ENCODE measurements at regions not wholly inside any gene's neighbourhood (a gene's known extent, or its start where the extent isn't known, plus 50 kb on each side); places are given as distances from the start of the nearest gene placed in this dataset.
"Not testable (repeated sequence)": the region's sequence is repeated elsewhere in the genome, so short reads cannot be mapped to it uniquely, and the experiment has no call there.

DNA sequence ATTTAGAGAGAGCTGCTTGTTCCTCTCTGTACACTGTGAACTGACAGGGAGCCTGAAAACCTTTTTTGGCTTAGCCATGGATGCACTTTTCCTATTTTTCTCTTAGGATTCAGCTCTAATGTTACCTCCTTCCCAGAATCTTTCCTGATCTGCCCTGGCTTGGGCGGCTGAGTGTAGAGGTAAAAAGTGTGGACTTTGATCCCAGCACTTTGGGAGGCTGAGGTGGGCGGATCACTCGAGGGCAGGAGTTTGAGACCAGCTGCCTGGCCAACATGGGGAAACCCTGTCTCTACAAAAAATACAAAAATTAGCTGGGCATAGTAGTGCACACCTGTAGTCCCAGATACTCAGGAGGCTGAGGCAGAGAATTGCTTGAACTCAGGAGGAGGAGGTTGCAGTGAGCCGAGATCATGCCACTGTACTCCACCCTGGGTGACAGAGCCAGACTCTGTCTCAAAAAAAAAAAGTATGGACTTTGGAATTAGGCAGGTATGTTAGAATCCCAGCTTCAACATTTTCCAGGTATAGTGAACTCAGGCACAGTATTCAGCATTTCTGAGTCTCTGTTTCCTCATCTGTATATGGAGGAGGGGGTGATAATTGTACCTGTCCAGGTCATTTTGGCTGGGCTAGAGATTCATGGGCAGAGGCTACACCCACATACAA is 212.5 kb upstream of the EEF2KMT start:
- ATAC-seq (no peak), DNase-seq (no peak)
- POLR2A ChIA-PET: no interaction called here
- Mint-ChIP-seq H3K27me3 (peaks cover 8 to 34% (median 12%) of the 10 kb centered on the region in 5 donors), H3K27ac (no peak overlapping the region), H3K4me3 (no peak overlapping the region), H3K36me3 (peaks cover 0 to 9% (median 0%) of the 10 kb centered on the region in 3 donors), H3K4me1 (no peaks in the 10 kb centered on the region), H3K9me3 (peaks cover 0 to 15% (median 11%) of the 10 kb centered on the region in 9 donors)

DNA sequence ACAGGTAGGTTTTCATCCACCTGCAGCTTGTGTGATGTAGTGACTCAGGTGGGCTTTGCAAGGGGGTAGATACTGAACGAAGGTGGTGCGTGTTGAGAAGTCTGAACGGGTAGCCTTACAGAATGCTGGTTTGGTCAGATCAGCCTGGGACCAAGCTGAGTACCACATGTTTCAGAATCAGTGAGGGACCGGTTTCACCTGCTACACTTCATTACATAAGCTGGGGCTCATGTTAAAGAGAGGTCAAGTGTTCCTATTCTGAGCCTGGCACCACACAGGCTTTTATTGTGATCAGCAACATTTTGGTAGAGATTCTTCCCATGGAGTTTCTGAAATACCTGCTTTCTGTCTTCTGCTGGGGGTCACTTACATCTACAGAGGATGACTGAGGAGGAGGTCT is 207.4 kb upstream of the EEF2KMT start:
- Mint-ChIP-seq H3K27me3 (peaks cover 12 to 55% (median 16%) of the 10 kb centered on the region in 5 donors), H3K4me3 (no peak overlapping the region), H3K36me3 (peaks cover 0 to 28% (median 0%) of the 10 kb centered on the region in 3 donors), H3K9me3 (peaks cover 5 to 43% (median 23%) of the 10 kb centered on the region in 9 donors), H3K27ac (no peak overlapping the region), H3K4me1 (no peaks in the 10 kb centered on the region)
- POLR2A ChIA-PET: no interaction called here
- DNase-seq (no peak), ATAC-seq (no peak)

DNA sequence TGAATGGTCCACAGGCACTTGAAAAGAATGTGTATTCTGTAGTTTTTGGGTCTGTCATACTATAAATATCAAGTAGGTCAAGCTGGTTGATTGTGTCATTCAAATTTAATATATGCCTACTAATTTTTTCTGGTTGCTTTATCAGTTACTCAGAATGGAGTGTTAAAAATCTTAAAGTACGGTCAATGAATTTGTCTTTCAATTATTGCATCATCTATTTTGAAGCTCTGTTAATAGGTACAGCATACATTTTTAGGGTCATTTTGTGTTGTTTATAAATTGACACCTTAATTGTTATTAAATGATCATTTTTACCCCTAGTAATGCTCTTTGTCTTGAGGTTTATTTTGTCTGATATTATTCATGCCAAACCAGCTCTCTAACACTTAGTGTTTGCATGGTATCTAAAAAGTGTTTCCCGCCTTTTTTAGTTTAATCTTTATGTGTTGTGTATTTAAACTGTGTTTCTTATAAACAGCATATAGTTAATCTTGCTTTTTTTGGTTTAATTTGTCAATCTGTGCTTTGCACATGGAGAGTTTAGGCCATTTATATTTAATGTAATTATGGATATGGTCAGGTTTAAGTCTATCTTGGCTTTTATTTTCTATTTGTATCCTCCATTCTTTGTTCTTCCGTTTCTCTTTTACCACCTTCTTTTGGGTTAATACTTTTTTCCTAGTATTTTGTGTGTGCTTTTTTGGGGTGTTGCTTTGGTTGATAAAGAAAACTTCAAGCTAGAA is 204.9 kb upstream of the EEF2KMT start:
- no peak for DNase-seq
- H3K9me3 Mint-ChIP-seq: peaks cover 2 to 34% (median 15%) of the 10 kb centered on the region in 9 donors
- no peak overlapping the region for H3K27ac Mint-ChIP-seq
- peaks cover 0 to 19% (median 0%) of the 10 kb centered on the region in 3 donors for H3K36me3 Mint-ChIP-seq
- H3K4me3 Mint-ChIP-seq: no peak overlapping the region
- H3K27me3 Mint-ChIP-seq: peaks cover 15 to 47% (median 20%) of the 10 kb centered on the region in 5 donors
- no peak for ATAC-seq
- POLR2A ChIA-PET: no interaction called here
- no peaks in the 10 kb centered on the region for H3K4me1 Mint-ChIP-seq

DNA sequence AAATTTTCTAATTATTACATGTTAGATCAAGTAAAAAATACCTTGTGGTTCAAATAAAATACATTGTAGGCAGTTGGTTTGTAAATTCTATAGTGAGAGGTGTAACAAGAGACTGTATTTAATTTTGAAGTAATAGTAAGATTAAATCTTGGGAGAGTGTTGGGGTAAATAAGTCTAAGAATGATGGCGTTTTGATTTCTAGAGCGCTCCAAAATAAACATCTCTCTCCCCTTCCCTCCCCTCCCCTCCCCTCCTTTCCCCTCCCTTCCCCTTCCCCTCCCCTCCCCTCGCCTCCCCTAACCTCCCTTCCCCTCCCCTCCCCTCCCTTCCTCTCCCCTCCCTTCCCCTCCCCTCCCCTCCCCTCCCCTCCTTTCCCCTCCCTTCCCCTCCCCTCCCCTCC is 200.6 kb upstream of the EEF2KMT start:
- POLR2A ChIA-PET: no interaction called here
- ATAC-seq: no peak
- no peak for DNase-seq
- Mint-ChIP-seq H3K27me3 (peaks cover 7 to 35% (median 15%) of the 10 kb centered on the region in 5 donors), H3K27ac (no peak overlapping the region), H3K4me3 (no peak overlapping the region), H3K4me1 (no peaks in the 10 kb centered on the region), H3K36me3 (peaks cover 0 to 14% (median 0%) of the 10 kb centered on the region in 3 donors), H3K9me3 (peaks cover 0 to 21% (median 11%) of the 10 kb centered on the region in 9 donors)

DNA sequence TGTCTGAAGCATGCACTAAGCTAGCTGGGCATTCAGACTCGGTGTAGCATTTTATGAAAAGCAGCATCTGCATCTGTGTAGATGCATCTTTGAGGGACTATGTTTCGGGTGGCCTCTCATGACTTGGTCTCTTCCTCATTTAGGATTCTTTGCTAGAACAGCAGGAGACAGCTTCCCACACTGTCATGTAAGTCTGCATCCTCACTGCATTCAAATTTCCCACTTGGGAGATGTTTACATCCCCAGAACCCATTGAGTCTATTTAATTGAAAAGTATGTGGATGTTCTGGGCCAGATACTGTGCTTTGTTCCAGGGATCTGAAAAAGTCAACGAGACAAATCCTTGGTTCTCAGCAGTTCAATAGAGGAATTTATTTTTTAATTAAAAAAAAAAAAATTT is 198.6 kb upstream of the EEF2KMT start:
- Mint-ChIP-seq H3K4me3 (no peak overlapping the region), H3K36me3 (peaks cover 0 to 6% (median 0%) of the 10 kb centered on the region in 3 donors), H3K27ac (no peak overlapping the region), H3K27me3 (peaks cover 9 to 24% (median 16%) of the 10 kb centered on the region in 5 donors), H3K9me3 (peaks cover 0 to 8% (median 3%) of the 10 kb centered on the region in 9 donors), H3K4me1 (no peaks in the 10 kb centered on the region)
- POLR2A ChIA-PET: no interaction called here
- DNase-seq (no peak), ATAC-seq (no peak)

DNA sequence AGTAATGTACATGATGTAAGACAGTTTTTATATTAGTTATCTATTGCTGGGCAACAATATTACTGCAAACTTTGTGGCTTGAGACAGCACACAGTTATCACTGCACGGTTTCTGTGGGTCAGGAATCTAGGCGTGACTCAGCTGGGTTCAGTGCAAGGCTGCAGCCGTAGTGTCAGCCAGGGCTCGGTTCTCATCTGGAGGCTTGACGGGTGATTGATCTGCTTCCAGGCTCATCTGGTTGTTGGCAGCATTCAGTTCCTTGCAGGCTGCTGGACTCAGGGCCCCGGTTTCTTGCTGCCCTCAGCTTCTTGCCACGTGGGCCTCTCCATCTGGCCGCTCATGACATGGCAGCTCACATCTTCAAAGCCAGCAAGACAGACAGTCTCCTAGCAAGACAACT is 197.7 kb upstream of the EEF2KMT start:
- peaks cover 3 to 16% (median 11%) of the 10 kb centered on the region in 5 donors for H3K27me3 Mint-ChIP-seq
- DNase-seq, H3K27ac Mint-ChIP-seq, H3K9me3 Mint-ChIP-seq, ATAC-seq, H3K4me3 Mint-ChIP-seq, H3K36me3 Mint-ChIP-seq, POLR2A ChIA-PET, H3K4me1 Mint-ChIP-seq: not testable (repeated sequence)

DNA sequence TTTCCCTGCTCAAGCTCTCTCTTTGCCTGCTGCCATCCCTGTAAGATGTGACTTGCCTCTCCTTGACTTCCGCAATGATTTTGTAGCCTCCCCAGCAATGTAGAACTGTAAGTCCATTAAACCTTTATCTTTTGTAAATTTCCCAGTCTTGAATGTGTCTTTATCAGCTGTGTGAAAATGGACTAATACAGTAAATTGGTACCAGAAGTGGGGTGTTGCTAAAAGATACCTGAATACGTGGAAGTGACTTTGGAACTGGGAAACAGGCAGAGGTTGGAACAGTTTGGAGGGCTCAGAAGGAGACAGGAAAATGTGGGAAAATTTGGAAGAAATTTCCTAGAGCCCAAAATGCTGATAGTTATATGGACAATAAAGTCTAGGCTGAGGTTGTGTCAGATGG is 184.6 kb upstream of the EEF2KMT start:
- peaks cover 0 to 34% (median 6%) of the 10 kb centered on the region in 3 donors for H3K36me3 Mint-ChIP-seq
- H3K4me1 Mint-ChIP-seq, H3K27me3 Mint-ChIP-seq, ATAC-seq, H3K27ac Mint-ChIP-seq, H3K4me3 Mint-ChIP-seq, DNase-seq, POLR2A ChIA-PET: not testable (repeated sequence)
- H3K9me3 Mint-ChIP-seq: peaks cover 24 to 86% (median 46%) of the 10 kb centered on the region in 9 donors

DNA sequence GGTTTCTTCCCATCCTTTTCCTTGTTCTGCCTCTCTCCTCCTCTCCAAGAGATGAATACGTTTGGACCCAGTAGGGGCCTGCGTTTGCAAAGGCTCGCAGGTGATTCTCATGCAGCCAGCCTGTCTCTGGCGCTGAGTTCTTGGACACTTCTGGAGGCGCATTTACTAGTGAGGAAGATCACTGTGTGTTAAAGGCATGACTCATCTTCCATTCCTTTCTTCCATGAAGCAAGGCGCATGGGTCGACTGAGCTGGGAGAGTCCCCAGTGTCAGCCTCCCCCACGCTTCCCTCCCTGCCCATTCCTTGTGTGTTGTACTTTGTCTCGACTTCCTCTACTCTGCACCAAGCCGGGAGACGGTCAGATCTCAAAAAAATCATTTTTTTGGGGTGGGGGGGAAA is 159.9 kb upstream of the EEF2KMT start:
- H3K4me3 Mint-ChIP-seq: no peak overlapping the region
- H3K36me3 Mint-ChIP-seq: no peaks in the 10 kb centered on the region
- DNase-seq: no peak
- H3K27me3 Mint-ChIP-seq: peaks cover 7 to 43% (median 19%) of the 10 kb centered on the region in 5 donors
- POLR2A ChIA-PET: no interaction called here
- H3K9me3 Mint-ChIP-seq: peaks cover 0 to 9% (median 0%) of the 10 kb centered on the region in 9 donors
- no peak for ATAC-seq
- no peaks in the 10 kb centered on the region for H3K4me1 Mint-ChIP-seq
- H3K27ac Mint-ChIP-seq: no peak overlapping the region

DNA sequence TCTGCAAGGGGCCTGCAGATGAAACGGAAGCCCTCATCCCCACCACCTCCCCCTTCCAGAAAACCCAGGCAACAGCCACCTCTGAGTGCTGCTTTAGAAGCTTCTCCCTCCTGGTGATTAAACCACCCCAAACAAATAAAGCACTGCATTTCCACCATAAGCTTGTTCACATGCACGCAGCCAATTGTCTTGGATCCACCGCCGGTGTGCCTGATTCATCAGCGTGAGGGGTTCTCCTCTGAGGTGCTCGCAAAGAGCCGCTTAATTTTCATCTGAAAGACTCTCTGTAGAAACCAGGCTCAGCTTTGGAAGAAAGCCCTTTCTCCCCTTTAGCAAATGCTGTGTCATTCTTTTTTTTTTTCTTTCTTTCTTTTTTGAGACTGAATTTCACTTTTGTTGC is 155.2 kb upstream of the EEF2KMT start:
- Mint-ChIP-seq H3K36me3 (no peaks in the 10 kb centered on the region), H3K9me3 (peaks cover 0 to 9% (median 0%) of the 10 kb centered on the region in 9 donors), H3K4me3 (no peak overlapping the region), H3K4me1 (no peaks in the 10 kb centered on the region), H3K27me3 (peaks cover 4 to 46% (median 21%) of the 10 kb centered on the region in 5 donors), H3K27ac (no peak overlapping the region)
- no peak for ATAC-seq
- POLR2A ChIA-PET: no interaction called here
- DNase-seq: no peak

DNA sequence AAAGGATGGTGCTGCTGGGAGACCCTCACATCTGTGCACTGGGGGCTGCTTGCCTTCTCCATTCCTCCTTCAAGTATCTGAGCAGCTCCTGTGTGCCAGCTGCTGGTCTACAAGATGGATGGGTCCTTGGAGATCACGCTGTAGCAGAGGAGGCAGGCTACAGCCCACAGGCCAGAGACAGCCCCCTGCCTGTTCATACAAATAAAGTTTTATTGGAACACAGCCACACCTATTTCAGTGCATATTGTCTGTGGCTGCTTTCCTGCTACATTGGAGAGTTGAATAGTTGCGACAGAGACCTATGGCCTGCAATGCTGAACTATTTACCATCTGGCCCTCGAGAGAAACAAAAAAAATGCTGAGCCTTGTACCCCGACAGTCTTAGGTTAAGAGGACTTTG is 149.8 kb upstream of the EEF2KMT start:
- ATAC-seq, H3K36me3 Mint-ChIP-seq, H3K4me3 Mint-ChIP-seq, H3K9me3 Mint-ChIP-seq, POLR2A ChIA-PET, H3K4me1 Mint-ChIP-seq, DNase-seq, H3K27ac Mint-ChIP-seq: not testable (repeated sequence)
- H3K27me3 Mint-ChIP-seq: peaks cover 7 to 27% (median 17%) of the 10 kb centered on the region in 5 donors

DNA sequence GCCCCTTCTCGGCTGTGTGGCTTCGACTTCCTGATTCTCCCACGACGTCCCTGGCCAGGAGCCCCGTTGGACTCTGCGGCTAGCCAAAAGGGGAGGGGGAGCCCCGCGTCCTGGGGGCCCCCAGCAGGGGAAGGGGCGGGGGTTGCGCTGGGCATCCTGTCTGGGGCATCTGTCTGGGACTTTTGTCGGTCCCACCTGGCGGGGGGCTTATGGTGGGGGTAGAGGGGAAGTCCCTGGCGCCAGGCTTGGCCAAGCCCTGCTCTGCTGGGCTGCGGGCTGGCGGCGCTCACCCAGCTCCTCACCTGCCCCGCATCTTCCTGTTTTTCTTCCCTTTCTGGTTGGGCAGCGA is 142.7 kb upstream of the EEF2KMT start:
- ATAC-seq, H3K4me1 Mint-ChIP-seq, POLR2A ChIA-PET, DNase-seq, H3K27ac Mint-ChIP-seq, H3K9me3 Mint-ChIP-seq, H3K36me3 Mint-ChIP-seq: not testable (repeated sequence)
- Mint-ChIP-seq H3K27me3 (peaks cover 24 to 55% (median 48%) of the 10 kb centered on the region in 5 donors), H3K4me3 (peak overlapping the region in 4 of 10 donors; percentile 18 to 74 (median 53))

DNA sequence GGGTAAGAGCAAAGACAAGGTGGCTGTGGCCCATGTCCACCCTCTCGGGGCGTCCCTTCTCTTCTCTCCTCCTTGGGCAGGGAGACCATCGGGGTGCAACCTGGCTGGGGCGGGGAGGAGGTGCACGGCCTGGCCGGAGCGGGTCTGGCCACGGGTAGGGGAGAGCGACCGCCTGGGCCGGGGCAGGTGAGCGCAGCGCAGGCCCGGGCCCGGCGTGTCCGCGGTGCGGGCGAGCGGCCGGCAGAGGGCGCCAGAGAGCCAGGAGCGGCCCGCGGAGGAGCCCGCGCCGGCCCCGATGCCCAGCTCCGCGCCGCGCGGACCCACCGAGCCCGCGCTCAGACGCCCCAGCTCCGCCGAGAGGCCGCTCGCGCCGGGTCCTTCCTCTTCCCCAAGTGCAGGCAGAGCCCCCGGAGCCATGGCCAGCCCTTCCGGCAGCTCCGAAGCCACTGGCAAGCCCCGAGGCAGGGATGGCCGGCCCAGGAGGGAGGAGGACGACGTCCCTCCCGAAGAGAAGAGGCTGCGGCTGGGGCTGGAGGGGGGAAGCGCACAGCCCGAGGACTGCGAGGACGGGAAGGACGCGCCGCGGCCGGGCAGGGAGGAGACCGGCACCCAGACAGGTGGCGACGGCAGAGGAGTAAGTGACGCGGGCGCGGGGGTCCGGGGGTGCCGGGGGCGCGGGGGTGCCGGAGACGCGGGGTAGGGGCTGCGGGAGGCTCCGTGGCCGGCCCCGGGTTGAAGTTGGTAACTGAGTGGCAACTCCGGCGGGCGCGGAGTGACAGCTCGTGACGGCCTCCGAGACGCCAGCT is 142.1 kb upstream of the EEF2KMT start:
- peak; percentile 3 to 70 (median 50) for DNase-seq
- H3K9me3 Mint-ChIP-seq, ATAC-seq, H3K27ac Mint-ChIP-seq, H3K36me3 Mint-ChIP-seq, H3K4me1 Mint-ChIP-seq, POLR2A ChIA-PET: not testable (repeated sequence)
- Mint-ChIP-seq H3K4me3 (peak overlapping the region; percentile 56 to 79 (median 76)), H3K27me3 (peaks cover 21 to 50% (median 42%) of the 10 kb centered on the region in 5 donors)

DNA sequence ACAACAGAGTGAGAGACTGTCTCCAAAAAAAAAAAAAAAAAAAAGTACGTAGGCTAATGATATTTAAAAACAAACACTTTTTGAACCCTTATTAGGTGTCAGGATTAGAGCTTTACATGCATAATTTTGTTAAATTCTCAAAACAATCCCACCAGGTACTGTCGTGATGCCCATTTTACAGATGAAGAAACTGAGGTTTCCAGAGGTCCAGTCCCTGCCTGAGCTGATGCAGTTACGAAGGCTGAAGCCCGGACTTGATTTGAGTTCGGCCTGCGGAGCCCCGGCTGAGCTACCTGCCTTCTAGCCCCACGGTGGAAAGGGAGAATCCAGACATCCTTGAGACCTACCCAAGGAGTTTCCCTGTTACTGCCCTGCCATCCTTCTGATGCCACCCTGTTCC is 137.5 kb upstream of the EEF2KMT start:
- peaks cover 2 to 8% (median 5%) of the 10 kb centered on the region in 4 donors for H3K4me1 Mint-ChIP-seq
- no peak overlapping the region for H3K4me3 Mint-ChIP-seq
- no peak for ATAC-seq
- peaks cover 24 to 69% (median 45%) of the 10 kb centered on the region in 5 donors for H3K27me3 Mint-ChIP-seq
- H3K36me3 Mint-ChIP-seq: peaks cover 0 to 7% (median 0%) of the 10 kb centered on the region in 3 donors
- no peak overlapping the region for H3K27ac Mint-ChIP-seq
- DNase-seq: no peak
- H3K9me3 Mint-ChIP-seq: peaks cover 0 to 7% (median 3%) of the 10 kb centered on the region in 9 donors
- POLR2A ChIA-PET: no interaction called here

Data from naive thymus-derived CD8-positive, alpha-beta T cell (primary cell).